ENCODE measurements at regions not wholly inside any gene's neighbourhood (a gene's known extent, or its start where the extent isn't known, plus 50 kb on each side); places are given as distances from the start of the nearest gene placed in this dataset.

GRCh38 chr7:130910949-130911944 is 177.2 kb upstream of the KLF14 start:
- ChIA-PET CTCF (interaction anchor here (1.1 to 9.1 kb wide), 8 partner anchors 12 to 96 kb away, joined by 3 to 88 read pairs (median 4); no protein-coding TSS in a partner anchor), POLR2A (interaction anchor here (1.1 kb wide), 1 partner anchor 33 kb away, joined by 3 read pairs; no protein-coding TSS in a partner anchor)
- Histone ChIP-seq H3K9me3 (ENCODE audit: control extremely low read depth in 1 of 5, control insufficient read depth in 4 of 5, insufficient read depth in 2 of 5, low read depth in 1 of 5, low read length in 4 of 5) (no peaks in the 10 kb centered on the region), H3K27ac (ENCODE audit: insufficient read depth in 1 of 2, low read depth in 1 of 2, low read length in 2 of 2, poor library complexity in 1 of 2, severe bottlenecking in 2 of 2) (peak overlapping the region; percentile 91 to 92), H3K4me3 (ENCODE audit: control insufficient read depth in 1 of 7, extremely low read depth in 1 of 7, insufficient read depth in 4 of 7, low read depth in 2 of 7, low read length in 6 of 7) (peak overlapping the region in 3 of 7 experiments; percentile 76 to 96 (median 85)), H3K36me3 (ENCODE audit: control insufficient read depth in 4 of 4, insufficient read depth in 4 of 4, low read length in 3 of 4) (peaks cover 0 to 20% (median 0%) of the 10 kb centered on the region in 4 experiments), H3K4me1 (ENCODE audit: control extremely low read depth in 1 of 4, control insufficient read depth in 4 of 4, insufficient read depth in 4 of 4, low read length in 3 of 4) (peaks cover 27 to 66% (median 43%) of the 10 kb centered on the region in 4 experiments), H3K27me3 (replicated peaks in 2 of 5; ENCODE audit: control insufficient read depth in 4 of 5, insufficient read depth in 5 of 5, low read length in 4 of 5) (no peaks in the 10 kb centered on the region)
- peak in 2 of 3 donors; percentile 23 to 33 for DNase-seq
- WGBS (ENCODE audit: insufficient coverage), result 68% methylated on average over 4 of the region's 7 CpGs

GRCh38 chr7:130912082-130912861 is 178.3 kb upstream of the KLF14 start:
- WGBS (ENCODE audit: insufficient coverage), result 89% methylated on average over 3 of the region's 7 CpGs
- H3K4me3 ChIP-seq (ENCODE audit: control insufficient read depth in 1 of 7, extremely low read depth in 1 of 7, insufficient read depth in 4 of 7, low read depth in 2 of 7, low read length in 6 of 7), result peak overlapping the region in 6 of 7 experiments; percentile 72 to 98 (median 80)
- H3K36me3 ChIP-seq (ENCODE audit: control insufficient read depth in 4 of 4, insufficient read depth in 4 of 4, low read length in 3 of 4), result peaks cover 0 to 24% (median 0%) of the 10 kb centered on the region in 4 experiments
- ChIA-PET POLR2A (interaction anchor here (1.1 to 1.2 kb wide), 2 partner anchors 32 to 34 kb away, joined by 3 read pairs; no protein-coding TSS in a partner anchor), CTCF (interaction anchor here (1.0 to 9.1 kb wide), 8 partner anchors 16 to 98 kb away, joined by 3 to 88 read pairs (median 4); no protein-coding TSS in a partner anchor)
- H3K9me3 ChIP-seq (ENCODE audit: control extremely low read depth in 1 of 5, control insufficient read depth in 4 of 5, insufficient read depth in 2 of 5, low read depth in 1 of 5, low read length in 4 of 5), result no peaks in the 10 kb centered on the region
- peaks cover 27 to 75% (median 47%) of the 10 kb centered on the region in 4 experiments for H3K4me1 ChIP-seq (ENCODE audit: control extremely low read depth in 1 of 4, control insufficient read depth in 4 of 4, insufficient read depth in 4 of 4, low read length in 3 of 4)
- DNase-seq, result no peak
- H3K27ac ChIP-seq (ENCODE audit: insufficient read depth in 1 of 2, low read depth in 1 of 2, low read length in 2 of 2, poor library complexity in 1 of 2, severe bottlenecking in 2 of 2), result peak overlapping the region; percentile 91 to 92
- no peaks in the 10 kb centered on the region for H3K27me3 ChIP-seq (replicated peaks in 2 of 5; ENCODE audit: control insufficient read depth in 4 of 5, insufficient read depth in 5 of 5, low read length in 4 of 5)

- 4% methylated on average over 5 of the region's 18 CpGs for WGBS (ENCODE audit: insufficient coverage)
- Histone ChIP-seq H3K4me1 (ENCODE audit: control extremely low read depth in 1 of 4, control insufficient read depth in 4 of 4, insufficient read depth in 4 of 4, low read length in 3 of 4) (peaks cover 27 to 82% (median 51%) of the 10 kb centered on the region in 4 experiments), H3K27ac (ENCODE audit: insufficient read depth in 1 of 2, low read depth in 1 of 2, low read length in 2 of 2, poor library complexity in 1 of 2, severe bottlenecking in 2 of 2) (peak overlapping the region; percentile 91 to 92), H3K27me3 (replicated peaks in 2 of 5; ENCODE audit: control insufficient read depth in 4 of 5, insufficient read depth in 5 of 5, low read length in 4 of 5) (no peaks in the 10 kb centered on the region), H3K9me3 (ENCODE audit: control extremely low read depth in 1 of 5, control insufficient read depth in 4 of 5, insufficient read depth in 2 of 5, low read depth in 1 of 5, low read length in 4 of 5) (no peaks in the 10 kb centered on the region), H3K36me3 (ENCODE audit: control insufficient read depth in 4 of 4, insufficient read depth in 4 of 4, low read length in 3 of 4) (peaks cover 0 to 25% (median 0%) of the 10 kb centered on the region in 4 experiments), H3K4me3 (ENCODE audit: control insufficient read depth in 1 of 7, extremely low read depth in 1 of 7, insufficient read depth in 4 of 7, low read depth in 2 of 7, low read length in 6 of 7) (peak overlapping the region; percentile 32 to 98 (median 76))
- CTCF ChIA-PET, result interaction anchor here (0.6 to 9.1 kb wide), 11 partner anchors 9 to 97 kb away, joined by 3 to 88 read pairs (median 4); no protein-coding TSS in a partner anchor
- POLR2A ChIA-PET, result interaction anchor here (0.7 to 1.2 kb wide), 3 partner anchors 16 to 73 kb away, joined by 3 to 5 read pairs (median 3); no protein-coding TSS in a partner anchor
- peak; percentile 89 to 98 (median 98) for DNase-seq
Measured at GRCh38 chr7:130912862-130913638, 179.0 kb upstream of the KLF14 start.

- no peaks in the 10 kb centered on the region for H3K27me3 ChIP-seq (replicated peaks in 2 of 5; ENCODE audit: control insufficient read depth in 4 of 5, insufficient read depth in 5 of 5, low read length in 4 of 5)
- no peak for DNase-seq
- H3K9me3 ChIP-seq (ENCODE audit: control extremely low read depth in 1 of 5, control insufficient read depth in 4 of 5, insufficient read depth in 2 of 5, low read depth in 1 of 5, low read length in 4 of 5), result no peaks in the 10 kb centered on the region
- ChIA-PET CTCF (interaction anchor here (0.6 to 9.1 kb wide), 9 partner anchors 10 to 98 kb away, joined by 3 to 88 read pairs (median 4); no protein-coding TSS in a partner anchor), POLR2A (interaction anchor here (0.6 to 1.2 kb wide), 6 partner anchors 12 to 489 kb away, joined by 3 to 6 read pairs (median 3); no protein-coding TSS in a partner anchor)
- peaks cover 0 to 34% (median 0%) of the 10 kb centered on the region in 4 experiments for H3K36me3 ChIP-seq (ENCODE audit: control insufficient read depth in 4 of 4, insufficient read depth in 4 of 4, low read length in 3 of 4)
- H3K27ac ChIP-seq (ENCODE audit: insufficient read depth in 1 of 2, low read depth in 1 of 2, low read length in 2 of 2, poor library complexity in 1 of 2, severe bottlenecking in 2 of 2), result peak overlapping the region; percentile 91 to 92
- WGBS (ENCODE audit: insufficient coverage), result 18% methylated on average over 5 of the region's 12 CpGs
- peaks cover 27 to 91% (median 53%) of the 10 kb centered on the region in 4 experiments for H3K4me1 ChIP-seq (ENCODE audit: control extremely low read depth in 1 of 4, control insufficient read depth in 4 of 4, insufficient read depth in 4 of 4, low read length in 3 of 4)
- peak overlapping the region; percentile 32 to 98 (median 76) for H3K4me3 ChIP-seq (ENCODE audit: control insufficient read depth in 1 of 7, extremely low read depth in 1 of 7, insufficient read depth in 4 of 7, low read depth in 2 of 7, low read length in 6 of 7)
Measured at GRCh38 chr7:130913639-130914553, 179.9 kb upstream of the KLF14 start.

- H3K4me3 ChIP-seq (ENCODE audit: control insufficient read depth in 1 of 7, extremely low read depth in 1 of 7, insufficient read depth in 4 of 7, low read depth in 2 of 7, low read length in 6 of 7), result peak overlapping the region in 1 of 7 experiments; percentile 85
- H3K27me3 ChIP-seq (replicated peaks in 2 of 5; ENCODE audit: control insufficient read depth in 4 of 5, insufficient read depth in 5 of 5, low read length in 4 of 5), result no peaks in the 10 kb centered on the region
- H3K4me1 ChIP-seq (ENCODE audit: control extremely low read depth in 1 of 4, control insufficient read depth in 4 of 4, insufficient read depth in 4 of 4, low read length in 3 of 4), result peaks cover 27 to 84% (median 51%) of the 10 kb centered on the region in 4 experiments
- H3K9me3 ChIP-seq (ENCODE audit: control extremely low read depth in 1 of 5, control insufficient read depth in 4 of 5, insufficient read depth in 2 of 5, low read depth in 1 of 5, low read length in 4 of 5), result no peaks in the 10 kb centered on the region
- CTCF ChIA-PET, result interaction anchor here (0.6 to 9.1 kb wide), 13 partner anchors 11 to 97 kb away, joined by 3 to 88 read pairs (median 3); no protein-coding TSS in a partner anchor
- peaks cover 0 to 31% (median 0%) of the 10 kb centered on the region in 4 experiments for H3K36me3 ChIP-seq (ENCODE audit: control insufficient read depth in 4 of 4, insufficient read depth in 4 of 4, low read length in 3 of 4)
- peak overlapping the region in 1 of 2 experiments; percentile 91 for H3K27ac ChIP-seq (ENCODE audit: insufficient read depth in 1 of 2, low read depth in 1 of 2, low read length in 2 of 2, poor library complexity in 1 of 2, severe bottlenecking in 2 of 2)
- POLR2A ChIA-PET, result interaction anchor here (0.6 kb wide), 1 partner anchor 489 kb away, joined by 6 read pairs; no protein-coding TSS in a partner anchor
- DNase-seq, result no peak
- WGBS (ENCODE audit: insufficient coverage), result 83% methylated on average over 1 of the region's 10 CpGs
Measured at GRCh38 chr7:130914554-130915294, 180.7 kb upstream of the KLF14 start.
